ENCODE measurements at regions not wholly inside any gene's neighbourhood (a gene's known extent, or its start where the extent isn't known, plus 50 kb on each side); places are given as distances from the start of the nearest gene placed in this dataset.

- no peak for TF ChIP-seq USF2 (IDR thresholded peaks at IDR 0.05; ENCODE audit: low read depth, low read length)
- TF ChIP-seq CTCF (conservative IDR thresholded peaks at IDR 0.05; ENCODE audit: low read depth, low read length), result no peak
- no peak for TF ChIP-seq CHD1 (IDR thresholded peaks at IDR 0.05; ENCODE audit: low read depth, low read length)
- no peak for TF ChIP-seq ELK1 (IDR thresholded peaks at IDR 0.05; ENCODE audit: borderline replicate concordance, low read depth, low read length)
- no peak for TF ChIP-seq POLR2A (IDR thresholded peaks at IDR 0.05; ENCODE audit: low read depth, low read length)
- TF ChIP-seq NFE2L2 (IDR thresholded peaks at IDR 0.05; ENCODE audit: low read depth, low read length), result no peak
- no peak for TF ChIP-seq CEBPB (IDR thresholded peaks at IDR 0.05; ENCODE audit: low read depth, low read length)
These were observed 132.0 kb upstream of the ARHGAP5 start for GRCh38 chr14:31945074-31945613.
